SH-SY5Y (cell line): ENCODE measurements at regions not wholly inside any gene's neighbourhood (a gene's known extent, or its start where the extent isn't known, plus 50 kb on each side); places are given as distances from the start of the nearest gene placed in this dataset.

ENCODE experiments used
- GATA2 ChIP-seq: IDR thresholded peaks from 2 replicates; pipeline ENCODE4 v1.6.1; 2011; ENCODE audit warnings: mild to moderate bottlenecking, low read depth, low read length
- GATA3 ChIP-seq: IDR thresholded peaks from 2 replicates; pipeline ENCODE4 v1.6.1; 2011; ENCODE audit warnings: low read depth, mild to moderate bottlenecking, low read length, moderate library complexity

DNA sequence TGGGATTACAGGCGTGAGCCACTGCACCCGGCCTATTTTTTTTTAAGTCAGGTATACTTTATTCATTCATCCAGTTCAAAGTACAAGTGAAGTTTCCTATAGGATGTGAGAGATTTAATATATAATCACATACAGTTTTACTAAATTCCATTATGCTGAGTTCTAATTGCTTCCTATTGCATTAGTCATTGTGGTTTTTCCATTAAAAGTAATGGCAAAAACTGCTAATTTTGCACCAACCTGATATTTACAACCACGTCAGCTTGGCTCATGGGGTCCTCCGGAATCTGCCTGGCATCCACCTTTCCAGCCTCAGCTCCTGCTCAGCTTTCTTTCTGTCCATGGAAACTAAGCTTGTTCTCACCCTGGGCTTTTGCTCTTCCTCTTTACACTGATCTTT is 67.0 kb upstream of the CSRP2 start:
- TF ChIP-seq GATA3 (no peak), GATA2 (no peak)
